ENCODE measurements at regions not wholly inside any gene's neighbourhood (a gene's known extent, or its start where the extent isn't known, plus 50 kb on each side); places are given as distances from the start of the nearest gene placed in this dataset.
A peak's percentile ranks its signal among the peaks of the same experiment; 100 is the strongest.

DNA sequence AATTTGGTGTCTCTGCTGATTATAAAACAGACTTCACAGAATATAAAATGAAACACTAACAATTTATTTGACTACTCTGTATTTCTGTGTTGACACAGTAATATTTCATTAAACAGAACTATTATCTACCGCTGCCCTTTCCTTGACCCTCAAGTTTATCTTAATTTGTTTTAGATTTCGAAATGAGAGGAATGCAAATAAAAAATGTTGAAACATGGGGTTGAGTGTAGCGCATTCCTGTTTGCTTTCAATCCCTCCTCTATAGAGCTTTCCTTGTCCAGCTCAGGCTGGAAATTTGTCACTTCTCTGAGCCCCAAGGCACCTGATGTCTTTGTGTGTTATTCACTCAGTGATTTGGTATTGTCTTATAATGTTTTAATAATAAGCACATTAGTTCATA is 550.2 kb downstream of the ZBBX start (continued):
- TF ChIP-seq, protein P1, sequence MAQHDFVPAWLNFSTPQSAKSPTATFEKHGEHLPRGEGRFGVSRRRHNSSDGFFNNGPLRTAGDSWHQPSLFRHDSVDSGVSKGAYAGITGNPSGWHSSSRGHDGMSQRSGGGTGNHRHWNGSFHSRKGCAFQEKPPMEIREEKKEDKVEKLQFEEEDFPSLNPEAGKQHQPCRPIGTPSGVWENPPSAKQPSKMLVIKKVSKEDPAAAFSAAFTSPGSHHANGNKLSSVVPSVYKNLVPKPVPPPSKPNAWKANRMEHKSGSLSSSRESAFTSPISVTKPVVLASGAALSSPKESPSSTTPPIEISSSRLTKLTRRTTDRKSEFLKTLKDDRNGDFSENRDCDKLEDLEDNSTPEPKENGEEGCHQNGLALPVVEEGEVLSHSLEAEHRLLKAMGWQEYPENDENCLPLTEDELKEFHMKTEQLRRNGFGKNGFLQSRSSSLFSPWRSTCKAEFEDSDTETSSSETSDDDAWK (CRISPR knock-in tag; IDR thresholded peaks at IDR 0.05) = no peak
- TF ChIP-seq HDAC1 (CRISPR knock-in tag; IDR thresholded peaks at IDR 0.05) (peak; percentile 86), ZMYM4 (CRISPR knock-in tag; IDR thresholded peaks at IDR 0.05) (peak; percentile 57; the same call in 1 of the 2 replicates), RFXAP (CRISPR knock-in tag; IDR thresholded peaks at IDR 0.05; ENCODE audit: borderline replicate concordance) (peak; percentile 60; the same call in 1 of the 2 replicates), ATF7 (IDR thresholded peaks at IDR 0.05) (no peak), ATF7 (CRISPR knock-in tag; IDR thresholded peaks at IDR 0.05) (no peak), EZH2 (conservative IDR thresholded peaks at IDR 0.05; ENCODE audit: low read depth, low read length) (no peak), ZNF17 (CRISPR knock-in tag; IDR thresholded peaks at IDR 0.05) (no peak), DR1 (CRISPR knock-in tag; IDR thresholded peaks at IDR 0.05) (no peak), ZFP62 (CRISPR knock-in tag; IDR thresholded peaks at IDR 0.05) (no peak), NFE2 (CRISPR knock-in tag; IDR thresholded peaks at IDR 0.05) (no peak), HIVEP1 (CRISPR knock-in tag; IDR thresholded peaks at IDR 0.05) (no peak), ELF3 (CRISPR knock-in tag; IDR thresholded peaks at IDR 0.05) (peak; percentile 84), CBFB (CRISPR knock-in tag; IDR thresholded peaks at IDR 0.05) (peak; percentile 71), MAFG (CRISPR knock-in tag; IDR thresholded peaks at IDR 0.05) (no peak), CHD2 (IDR thresholded peaks at IDR 0.05; ENCODE audit: low read depth, low read length) (no peak), MTA3 (CRISPR knock-in tag; IDR thresholded peaks at IDR 0.05) (no peak), DNMT3B (CRISPR knock-in tag; conservative IDR thresholded peaks at IDR 0.05) (peak; percentile 79), POGZ (CRISPR knock-in tag; IDR thresholded peaks at IDR 0.05) (peak; percentile 49; the same call in 1 of the 2 replicates), SMAD1 (CRISPR knock-in tag; IDR thresholded peaks at IDR 0.05; ENCODE audit: borderline replicate concordance, low read depth) (no peak), HMGA1 (CRISPR knock-in tag; conservative IDR thresholded peaks at IDR 0.05) (no peak), SMAD3 (CRISPR knock-in tag; IDR thresholded peaks at IDR 0.05) (peak; percentile 90), HNRNPUL1 (IDR thresholded peaks at IDR 0.05; ENCODE audit: low read depth, low read length) (no peak), RCOR2 (CRISPR knock-in tag; IDR thresholded peaks at IDR 0.05) (peak; percentile 93), ONECUT2 (CRISPR knock-in tag; IDR thresholded peaks at IDR 0.05) (peak; percentile 60; the same call in 1 of the 2 replicates), ZNF333 (CRISPR knock-in tag; IDR thresholded peaks at IDR 0.05; ENCODE audit: borderline replicate concordance) (no peak)
- TF ChIP-seq, protein P2, sequence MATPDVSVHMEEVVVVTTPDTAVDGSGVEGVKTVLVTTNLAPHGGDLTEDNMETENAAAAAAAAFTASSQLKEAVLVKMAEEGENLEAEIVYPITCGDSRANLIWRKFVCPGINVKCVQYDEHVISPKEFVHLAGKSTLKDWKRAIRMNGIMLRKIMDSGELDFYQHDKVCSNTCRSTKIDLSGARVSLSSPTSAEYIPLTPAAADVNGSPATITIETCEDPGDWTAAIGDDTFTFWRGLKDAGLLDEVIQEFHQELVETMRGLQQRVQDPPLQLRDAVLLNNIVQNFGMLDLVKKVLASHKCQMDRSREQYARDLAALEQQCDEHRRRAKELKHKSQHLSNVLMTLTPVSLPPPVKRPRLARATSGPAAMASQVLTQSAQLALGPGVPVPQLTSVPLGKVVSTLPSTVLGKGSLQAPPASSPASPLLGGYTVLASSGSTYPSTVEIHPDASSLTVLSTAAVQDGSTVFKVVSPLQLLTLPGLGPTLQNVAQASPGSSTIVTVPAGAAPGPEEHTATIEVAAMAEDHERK (CRISPR knock-in tag; IDR thresholded peaks at IDR 0.05; ENCODE audit: low read depth) = no peak
- TF ChIP-seq, protein P3, sequence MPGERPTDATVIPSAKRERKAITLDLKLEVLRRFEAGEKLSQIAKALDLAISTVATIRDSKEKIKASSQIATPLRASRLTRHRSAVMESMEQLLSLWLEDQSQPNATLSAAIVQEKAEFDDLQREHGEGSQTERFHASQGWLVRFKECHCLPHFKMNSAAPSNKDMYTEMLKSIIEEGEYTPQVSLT (CRISPR knock-in tag; IDR thresholded peaks at IDR 0.05; ENCODE audit: borderline replicate concordance, low read depth) = no peak

All from HepG2 (cell line).